ENCODE measurements at regions not wholly inside any gene's neighbourhood (a gene's known extent, or its start where the extent isn't known, plus 50 kb on each side); places are given as distances from the start of the nearest gene placed in this dataset.

DNA sequence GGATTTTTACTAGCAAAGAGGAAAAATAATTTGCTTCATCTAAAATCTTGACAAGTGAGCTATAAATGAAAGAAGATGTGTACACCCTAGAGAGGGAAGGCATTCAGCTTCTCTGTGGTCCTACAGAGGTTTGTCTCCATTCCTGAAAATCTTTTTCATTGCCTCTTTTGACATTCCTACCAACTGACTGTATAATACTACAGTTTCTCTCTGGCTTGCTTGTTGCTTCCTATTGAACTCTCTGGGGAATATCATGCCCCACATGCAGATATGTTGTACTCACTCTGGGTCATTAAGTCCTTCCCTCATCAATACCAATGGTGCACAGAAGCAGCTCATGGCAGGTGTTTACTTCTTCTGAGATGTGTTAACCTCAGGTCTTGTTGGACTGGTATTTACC lies 371.2 kb upstream of the PLXNA2 start:
- TF ChIP-seq EZH2phosphoT487 (IDR thresholded peaks at IDR 0.05; ENCODE audit: borderline replicate concordance): no peak
- TF ChIP-seq, protein P1, sequence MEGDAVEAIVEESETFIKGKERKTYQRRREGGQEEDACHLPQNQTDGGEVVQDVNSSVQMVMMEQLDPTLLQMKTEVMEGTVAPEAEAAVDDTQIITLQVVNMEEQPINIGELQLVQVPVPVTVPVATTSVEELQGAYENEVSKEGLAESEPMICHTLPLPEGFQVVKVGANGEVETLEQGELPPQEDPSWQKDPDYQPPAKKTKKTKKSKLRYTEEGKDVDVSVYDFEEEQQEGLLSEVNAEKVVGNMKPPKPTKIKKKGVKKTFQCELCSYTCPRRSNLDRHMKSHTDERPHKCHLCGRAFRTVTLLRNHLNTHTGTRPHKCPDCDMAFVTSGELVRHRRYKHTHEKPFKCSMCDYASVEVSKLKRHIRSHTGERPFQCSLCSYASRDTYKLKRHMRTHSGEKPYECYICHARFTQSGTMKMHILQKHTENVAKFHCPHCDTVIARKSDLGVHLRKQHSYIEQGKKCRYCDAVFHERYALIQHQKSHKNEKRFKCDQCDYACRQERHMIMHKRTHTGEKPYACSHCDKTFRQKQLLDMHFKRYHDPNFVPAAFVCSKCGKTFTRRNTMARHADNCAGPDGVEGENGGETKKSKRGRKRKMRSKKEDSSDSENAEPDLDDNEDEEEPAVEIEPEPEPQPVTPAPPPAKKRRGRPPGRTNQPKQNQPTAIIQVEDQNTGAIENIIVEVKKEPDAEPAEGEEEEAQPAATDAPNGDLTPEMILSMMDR (conservative IDR thresholded peaks at IDR 0.05; ENCODE audit: low read length): no peak
- Histone ChIP-seq H3K79me2 (ENCODE audit: insufficient read depth, low read length) (no peaks in the 10 kb centered on the region), H3K9me3 (ENCODE audit: insufficient read depth, low read depth, low read length) (no peaks in the 10 kb centered on the region), H3K36me3 (ENCODE audit: insufficient read depth, low read length) (no peaks in the 10 kb centered on the region), H4K20me1 (ENCODE audit: insufficient read depth, low read length, poor library complexity, severe bottlenecking) (no peaks in the 10 kb centered on the region), H2AFZ (ENCODE audit: low read length) (no peak overlapping the region), H3K27me3 (ENCODE audit: insufficient read depth, low read length, poor library complexity, severe bottlenecking) (no peaks in the 10 kb centered on the region), H3F3A (ENCODE audit: low read depth) (no peaks in the 10 kb centered on the region), H3K4me2 (ENCODE audit: low read depth, low read length, poor library complexity, severe bottlenecking) (no peak overlapping the region), H3K9me2 (replicated peaks; ENCODE audit: low read depth, low read length) (no peaks in the 10 kb centered on the region), H3K9ac (ENCODE audit: low read depth, low read length, poor library complexity, severe bottlenecking) (no peak overlapping the region), H3K4me3 (ENCODE audit: low read length, poor library complexity, severe bottlenecking) (no peak overlapping the region), H3K4me1 (ENCODE audit: insufficient read depth, low read length, poor library complexity, severe bottlenecking) (no peaks in the 10 kb centered on the region)

DNA sequence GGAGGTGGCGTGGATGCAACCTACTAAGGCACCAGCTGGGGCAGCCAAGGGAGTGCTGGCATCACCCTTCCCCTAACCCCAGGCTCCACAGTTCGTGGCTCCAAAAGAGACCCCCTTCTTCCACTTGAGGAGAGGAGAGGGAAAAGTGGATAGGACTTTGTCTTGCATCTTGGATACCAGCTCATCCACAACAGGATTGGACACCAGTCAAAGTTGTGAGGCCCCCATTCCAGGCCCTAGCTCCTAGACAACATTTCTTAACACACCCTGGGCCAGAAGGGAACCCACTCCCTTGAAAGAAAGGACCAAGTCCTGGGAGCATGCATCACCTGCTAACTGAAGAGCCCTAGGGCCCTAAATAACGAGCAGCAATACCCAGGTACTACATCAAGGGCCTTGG lies 372.6 kb upstream of the PLXNA2 start:
- TF ChIP-seq EZH2phosphoT487 (IDR thresholded peaks at IDR 0.05; ENCODE audit: borderline replicate concordance): no peak
- TF ChIP-seq, protein P1 (conservative IDR thresholded peaks at IDR 0.05; ENCODE audit: low read length): no peak
- no peak overlapping the region for H2AFZ ChIP-seq (ENCODE audit: low read length)
- H3K9me3 ChIP-seq (ENCODE audit: insufficient read depth, low read depth, low read length): no peaks in the 10 kb centered on the region
- H3K36me3 ChIP-seq (ENCODE audit: insufficient read depth, low read length): no peaks in the 10 kb centered on the region
- no peak overlapping the region for H3K4me2 ChIP-seq (ENCODE audit: low read depth, low read length, poor library complexity, severe bottlenecking)
- H3K27me3 ChIP-seq (ENCODE audit: insufficient read depth, low read length, poor library complexity, severe bottlenecking): no peaks in the 10 kb centered on the region
- H3K4me3 ChIP-seq (ENCODE audit: low read length, poor library complexity, severe bottlenecking): no peak overlapping the region
- H3K79me2 ChIP-seq (ENCODE audit: insufficient read depth, low read length): no peaks in the 10 kb centered on the region
- no peaks in the 10 kb centered on the region for H4K20me1 ChIP-seq (ENCODE audit: insufficient read depth, low read length, poor library complexity, severe bottlenecking)
- H3K9ac ChIP-seq (ENCODE audit: low read depth, low read length, poor library complexity, severe bottlenecking): no peak overlapping the region
- H3K4me1 ChIP-seq (ENCODE audit: insufficient read depth, low read length, poor library complexity, severe bottlenecking): no peaks in the 10 kb centered on the region
- H3K9me2 ChIP-seq (replicated peaks; ENCODE audit: low read depth, low read length): no peaks in the 10 kb centered on the region
- H3F3A ChIP-seq (ENCODE audit: low read depth): no peaks in the 10 kb centered on the region

DNA sequence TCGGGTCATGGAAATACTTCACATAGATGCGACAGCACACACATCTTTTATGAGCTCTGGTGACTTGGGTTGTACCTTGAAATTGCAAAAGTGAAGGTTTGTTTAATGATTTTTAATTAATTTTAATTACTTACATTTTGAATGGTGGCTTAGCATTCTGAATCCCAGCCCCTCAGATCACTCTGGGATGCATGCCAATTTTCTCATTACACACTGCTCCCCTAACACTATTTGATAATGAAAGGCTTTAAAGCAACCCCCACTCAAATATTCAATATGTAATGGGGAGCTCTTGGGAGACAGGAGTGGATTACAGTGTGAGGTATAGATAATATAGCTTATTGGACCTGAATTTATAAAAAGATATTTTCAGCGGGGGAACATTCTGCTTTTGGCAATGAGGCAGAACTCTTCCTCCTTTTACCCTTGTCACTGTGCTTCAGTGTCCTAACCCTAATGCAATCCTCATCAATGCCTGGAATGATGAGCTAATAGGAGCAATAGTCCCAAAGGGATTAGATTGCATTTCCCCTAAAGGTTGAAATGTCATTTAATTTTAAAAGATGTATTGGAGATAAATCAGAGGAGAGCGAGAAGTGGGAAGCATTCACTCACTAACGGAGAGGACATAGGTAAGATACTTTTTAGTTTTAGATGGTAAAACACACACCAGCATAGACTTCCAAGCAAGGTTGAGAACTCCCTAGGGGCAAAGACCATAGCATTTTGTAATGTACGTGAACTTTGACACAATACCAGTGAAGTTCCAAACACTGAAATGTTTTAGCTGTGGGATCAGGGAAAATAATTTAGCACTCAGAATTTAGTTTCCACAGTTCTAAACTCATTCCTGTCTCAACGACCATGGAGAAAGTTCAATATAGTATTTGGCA lies 384.1 kb upstream of the PLXNA2 start:
- Histone ChIP-seq H3K9ac (ENCODE audit: low read depth, low read length, poor library complexity, severe bottlenecking) (no peak overlapping the region), H3K27me3 (ENCODE audit: insufficient read depth, low read length, poor library complexity, severe bottlenecking) (no peaks in the 10 kb centered on the region), H3K4me2 (ENCODE audit: low read depth, low read length, poor library complexity, severe bottlenecking) (no peak overlapping the region), H3K4me1 (ENCODE audit: insufficient read depth, low read length, poor library complexity, severe bottlenecking) (no peaks in the 10 kb centered on the region), H3K4me3 (ENCODE audit: low read length, poor library complexity, severe bottlenecking) (no peak overlapping the region), H3K9me3 (ENCODE audit: insufficient read depth, low read depth, low read length) (no peaks in the 10 kb centered on the region), H2AFZ (ENCODE audit: low read length) (no peak overlapping the region), H4K20me1 (ENCODE audit: insufficient read depth, low read length, poor library complexity, severe bottlenecking) (no peaks in the 10 kb centered on the region), H3K36me3 (ENCODE audit: insufficient read depth, low read length) (no peaks in the 10 kb centered on the region), H3F3A (ENCODE audit: low read depth) (no peaks in the 10 kb centered on the region), H3K79me2 (ENCODE audit: insufficient read depth, low read length) (no peaks in the 10 kb centered on the region), H3K9me2 (replicated peaks; ENCODE audit: low read depth, low read length) (no peaks in the 10 kb centered on the region)
- TF ChIP-seq EZH2phosphoT487 (IDR thresholded peaks at IDR 0.05; ENCODE audit: borderline replicate concordance): no peak
- TF ChIP-seq, protein P1 (conservative IDR thresholded peaks at IDR 0.05; ENCODE audit: low read length): no peak

Data from Loucy (cell line).